ENCODE measurements at regions not wholly inside any gene's neighbourhood (a gene's known extent, or its start where the extent isn't known, plus 50 kb on each side); places are given as distances from the start of the nearest gene placed in this dataset.

DNA sequence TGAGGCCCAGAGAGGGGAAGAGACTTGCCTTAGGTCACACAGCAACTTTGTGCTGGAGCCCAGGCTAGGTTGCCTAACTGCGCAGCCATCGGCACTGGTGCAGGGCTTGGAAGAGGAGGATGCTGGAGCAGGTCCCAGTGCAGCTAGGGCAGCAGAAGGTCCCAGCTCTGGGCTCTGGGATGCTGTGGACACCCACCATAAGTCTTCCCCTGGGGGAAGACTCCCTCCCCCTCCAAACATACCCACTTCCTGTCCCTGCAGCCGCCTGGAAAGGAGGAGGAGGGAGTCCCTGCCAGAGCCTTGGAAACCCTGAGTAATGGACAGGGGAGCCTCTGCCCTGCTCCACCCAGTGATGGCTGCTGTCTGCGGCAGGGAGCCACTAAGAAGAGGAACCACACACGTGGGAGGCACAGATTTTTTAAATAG lies 93.6 kb downstream of the NCR2 start:
- DNase-seq (ENCODE audit: extremely low read depth, low read depth), result no peak
- TF ChIP-seq, protein P1, sequence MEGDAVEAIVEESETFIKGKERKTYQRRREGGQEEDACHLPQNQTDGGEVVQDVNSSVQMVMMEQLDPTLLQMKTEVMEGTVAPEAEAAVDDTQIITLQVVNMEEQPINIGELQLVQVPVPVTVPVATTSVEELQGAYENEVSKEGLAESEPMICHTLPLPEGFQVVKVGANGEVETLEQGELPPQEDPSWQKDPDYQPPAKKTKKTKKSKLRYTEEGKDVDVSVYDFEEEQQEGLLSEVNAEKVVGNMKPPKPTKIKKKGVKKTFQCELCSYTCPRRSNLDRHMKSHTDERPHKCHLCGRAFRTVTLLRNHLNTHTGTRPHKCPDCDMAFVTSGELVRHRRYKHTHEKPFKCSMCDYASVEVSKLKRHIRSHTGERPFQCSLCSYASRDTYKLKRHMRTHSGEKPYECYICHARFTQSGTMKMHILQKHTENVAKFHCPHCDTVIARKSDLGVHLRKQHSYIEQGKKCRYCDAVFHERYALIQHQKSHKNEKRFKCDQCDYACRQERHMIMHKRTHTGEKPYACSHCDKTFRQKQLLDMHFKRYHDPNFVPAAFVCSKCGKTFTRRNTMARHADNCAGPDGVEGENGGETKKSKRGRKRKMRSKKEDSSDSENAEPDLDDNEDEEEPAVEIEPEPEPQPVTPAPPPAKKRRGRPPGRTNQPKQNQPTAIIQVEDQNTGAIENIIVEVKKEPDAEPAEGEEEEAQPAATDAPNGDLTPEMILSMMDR (IDR thresholded peaks at IDR 0.05; ENCODE audit: low read depth, low read length), result no peak

DNA sequence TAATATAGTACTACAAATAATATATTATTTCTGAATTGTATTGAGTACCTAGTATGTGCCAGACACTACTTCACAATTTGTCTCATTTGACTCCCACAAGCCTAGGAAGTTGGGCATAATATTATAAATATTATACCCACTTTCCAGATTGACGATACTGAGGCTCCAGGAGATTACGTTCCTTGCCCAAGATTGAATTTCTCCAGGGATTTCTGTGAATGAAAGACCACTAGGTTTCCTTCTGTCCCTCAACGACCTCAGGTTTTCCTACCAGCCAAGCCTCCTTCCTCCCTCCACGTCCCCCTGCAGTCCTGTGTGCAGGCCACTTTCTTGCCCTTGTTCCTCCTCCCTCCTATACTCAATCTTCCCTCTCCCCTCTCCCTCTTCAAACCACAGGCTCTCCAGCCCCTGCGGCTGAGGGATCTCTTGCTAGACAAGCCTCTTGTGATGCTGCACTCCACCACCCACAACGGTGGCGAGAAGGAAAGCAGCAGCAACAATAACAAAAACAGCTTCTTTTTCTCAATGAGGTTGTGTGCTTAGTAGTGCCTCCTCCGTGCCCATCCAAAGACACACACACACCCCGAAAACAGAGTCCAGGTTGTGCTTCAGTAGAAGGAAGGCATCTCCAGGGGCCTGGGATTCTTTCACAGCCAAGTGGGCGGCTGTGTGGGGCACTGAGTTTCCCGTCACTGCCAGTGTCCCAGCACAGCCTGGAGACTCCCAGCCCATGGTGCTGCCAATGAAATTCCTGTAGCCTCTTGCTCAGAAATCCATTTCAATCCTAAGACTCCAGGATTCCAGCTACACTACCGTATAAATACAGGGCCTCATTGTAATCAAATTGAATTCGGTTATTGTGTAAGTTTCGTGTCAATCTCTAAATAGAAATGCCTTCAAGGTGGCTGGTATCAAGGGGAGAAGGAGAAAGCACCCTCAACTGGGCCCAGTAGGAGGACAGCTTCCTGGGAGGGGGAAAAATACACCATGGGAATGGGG lies 94.4 kb downstream of the NCR2 start:
- no peak for DNase-seq (ENCODE audit: extremely low read depth, low read depth)

DNA sequence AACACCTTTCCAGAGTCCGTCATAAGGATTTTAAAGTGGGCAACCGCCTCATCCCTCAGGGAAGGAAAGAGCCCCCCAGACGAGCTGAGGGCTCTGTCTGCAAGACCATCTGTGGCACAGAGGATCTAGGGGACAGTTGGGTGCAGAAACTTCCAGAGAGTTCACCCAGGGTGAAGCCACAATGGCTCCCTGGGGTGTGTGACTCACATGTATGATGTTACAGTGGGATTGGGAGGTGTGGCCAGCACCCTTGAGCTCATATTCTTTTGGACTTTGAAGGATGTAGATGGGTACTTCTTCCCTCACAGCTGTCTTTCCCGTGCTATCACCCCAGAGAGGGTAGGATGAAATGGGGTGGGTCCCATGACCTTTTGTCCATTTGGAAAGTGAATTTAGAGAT lies 95.5 kb downstream of the NCR2 start:
- DNase-seq (ENCODE audit: extremely low read depth, low read depth), result no peak
- TF ChIP-seq, protein P1 (IDR thresholded peaks at IDR 0.05; ENCODE audit: low read depth, low read length), result no peak

More for the DNA sequence above, 94.4 kb downstream of the NCR2 start:
- TF ChIP-seq, protein P1 (IDR thresholded peaks at IDR 0.05; ENCODE audit: low read depth, low read length), result no peak

DNA sequence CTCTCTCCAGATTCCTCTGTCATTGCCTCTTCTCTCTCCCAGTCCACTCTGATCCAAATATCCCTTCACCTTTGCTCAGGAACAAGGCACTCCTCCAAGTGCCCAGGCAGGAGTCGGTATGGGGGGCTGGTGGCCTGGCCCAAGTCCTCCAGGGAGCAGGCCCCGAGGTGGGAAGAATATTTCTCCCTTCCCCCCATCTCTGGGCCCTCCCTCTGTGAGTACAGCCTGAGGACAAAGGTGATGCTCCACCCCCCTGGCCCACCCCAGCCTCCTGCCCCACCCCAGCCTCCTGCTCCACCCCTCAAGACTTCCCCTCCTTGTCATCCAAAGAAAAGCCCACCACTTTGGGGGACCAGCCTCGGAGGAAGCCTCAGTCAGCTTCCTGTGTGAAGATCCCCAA lies 96.9 kb downstream of the NCR2 start:
- DNase-seq (ENCODE audit: extremely low read depth, low read depth), result no peak
- TF ChIP-seq, protein P1 (IDR thresholded peaks at IDR 0.05; ENCODE audit: low read depth, low read length), result no peak

DNA sequence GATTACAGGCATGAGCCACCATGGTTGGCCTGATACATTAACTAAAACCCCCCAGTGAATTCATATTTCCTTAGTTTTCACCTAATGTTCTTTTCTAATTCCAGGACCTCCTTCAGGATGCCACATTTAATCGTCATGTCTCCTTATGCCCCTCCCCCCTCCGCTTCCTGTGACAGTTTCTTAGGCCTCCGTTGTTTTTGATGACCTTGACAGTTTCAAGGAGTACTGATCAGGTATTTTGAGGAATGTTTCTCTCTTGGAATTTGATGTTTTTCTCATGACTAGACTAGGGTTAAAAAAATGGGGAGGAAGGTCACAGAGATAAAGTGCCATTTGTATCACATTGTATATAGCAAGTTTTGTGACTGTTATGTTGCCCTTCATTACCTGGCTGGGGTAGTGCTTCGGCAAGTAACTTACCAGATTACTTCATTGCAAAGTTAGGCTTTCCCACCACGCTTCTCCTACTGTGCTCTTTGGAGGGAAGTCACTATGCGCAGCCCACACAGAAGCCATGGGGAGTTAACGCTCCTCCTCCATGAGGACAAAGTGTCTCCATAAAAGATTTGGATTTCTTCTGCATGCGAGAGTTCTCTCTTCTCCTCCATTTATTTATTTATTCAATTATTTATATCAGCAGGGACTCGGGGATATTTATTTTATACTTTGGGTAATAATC lies 99.5 kb downstream of the NCR2 start:
- DNase-seq (ENCODE audit: extremely low read depth, low read depth), result no peak
- TF ChIP-seq, protein P1 (IDR thresholded peaks at IDR 0.05; ENCODE audit: low read depth, low read length), result no peak

DNA sequence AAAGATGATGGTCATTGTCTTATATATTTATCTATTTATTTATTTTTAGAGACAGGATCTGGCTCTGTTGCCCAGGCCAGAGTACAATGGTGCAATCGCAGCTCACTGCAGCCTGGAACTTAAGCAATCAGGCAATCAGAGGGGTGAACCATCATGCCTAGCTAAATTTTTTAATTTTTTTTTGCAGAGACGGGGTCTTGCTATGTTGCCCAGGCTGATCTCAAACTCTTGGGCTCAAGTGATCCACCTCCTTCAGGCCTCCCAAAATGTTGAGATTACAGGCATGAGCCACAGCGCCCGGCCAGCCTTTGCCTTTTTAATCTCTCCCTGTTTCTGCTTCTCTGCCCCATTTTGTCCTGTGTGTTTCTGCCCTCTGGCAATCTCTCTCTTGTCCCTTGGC lies 102.2 kb downstream of the NCR2 start:
- DNase-seq (ENCODE audit: extremely low read depth, low read depth), result no peak
- TF ChIP-seq, protein P1 (IDR thresholded peaks at IDR 0.05; ENCODE audit: low read depth, low read length), result no peak

DNA sequence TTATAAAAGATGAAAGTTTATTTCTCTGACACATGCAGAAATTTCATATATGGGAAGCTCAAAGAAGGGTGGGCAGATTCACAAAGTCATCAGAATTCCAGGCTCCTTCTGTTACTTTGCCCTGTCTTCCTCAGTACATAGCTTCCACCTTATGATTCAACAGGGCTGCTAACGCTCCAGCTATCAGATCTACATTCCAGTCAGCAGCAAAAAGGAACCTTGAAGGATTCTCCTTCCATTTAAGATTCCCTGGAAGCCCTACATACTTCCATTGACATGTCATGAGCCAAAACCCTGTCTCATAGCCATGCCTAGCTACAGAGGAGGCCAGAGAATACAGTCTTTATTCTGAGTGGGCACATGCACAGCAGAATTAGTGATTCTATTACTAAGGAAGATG lies 103.3 kb downstream of the NCR2 start:
- no peak for DNase-seq (ENCODE audit: extremely low read depth, low read depth)
- TF ChIP-seq, protein P1 (IDR thresholded peaks at IDR 0.05; ENCODE audit: low read depth, low read length), result no peak
